ENCODE measurements at regions not wholly inside any gene's neighbourhood (a gene's known extent, or its start where the extent isn't known, plus 50 kb on each side); places are given as distances from the start of the nearest gene placed in this dataset.
A peak's percentile ranks its signal among the peaks of the same experiment; 100 is the strongest.

DNA sequence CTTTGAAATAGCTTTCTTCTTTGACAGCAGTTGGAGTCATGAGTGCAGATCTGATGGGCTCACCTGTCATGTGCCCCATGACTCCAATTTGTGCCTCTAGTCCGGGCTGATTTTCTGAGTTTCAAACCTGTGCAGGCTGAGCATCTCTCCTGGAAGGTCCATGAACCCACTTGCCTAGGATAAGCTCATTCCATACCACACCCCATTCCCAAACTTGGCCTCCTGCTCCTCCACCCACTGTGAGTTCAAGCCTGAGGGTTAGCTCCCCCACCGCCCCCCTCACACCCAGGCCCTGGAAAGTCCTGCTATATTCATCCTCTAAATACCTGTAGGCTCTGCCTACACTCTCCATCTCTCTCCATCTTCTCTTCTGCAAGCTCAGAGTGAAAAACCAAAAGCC lies 126.8 kb upstream of the VRK1 start:
- Mint-ChIP-seq H3K4me1 (peaks cover 12% of the 10 kb centered on the region), H3K27ac (no peak overlapping the region), H3K4me3 (no peak overlapping the region), H3K27me3 (ENCODE audit: insufficient read depth) (peaks cover 32% of the 10 kb centered on the region), H3K36me3 (ENCODE audit: low read depth) (no peaks in the 10 kb centered on the region), H3K9me3 (no peaks in the 10 kb centered on the region)
- TF ChIP-seq, protein P1, sequence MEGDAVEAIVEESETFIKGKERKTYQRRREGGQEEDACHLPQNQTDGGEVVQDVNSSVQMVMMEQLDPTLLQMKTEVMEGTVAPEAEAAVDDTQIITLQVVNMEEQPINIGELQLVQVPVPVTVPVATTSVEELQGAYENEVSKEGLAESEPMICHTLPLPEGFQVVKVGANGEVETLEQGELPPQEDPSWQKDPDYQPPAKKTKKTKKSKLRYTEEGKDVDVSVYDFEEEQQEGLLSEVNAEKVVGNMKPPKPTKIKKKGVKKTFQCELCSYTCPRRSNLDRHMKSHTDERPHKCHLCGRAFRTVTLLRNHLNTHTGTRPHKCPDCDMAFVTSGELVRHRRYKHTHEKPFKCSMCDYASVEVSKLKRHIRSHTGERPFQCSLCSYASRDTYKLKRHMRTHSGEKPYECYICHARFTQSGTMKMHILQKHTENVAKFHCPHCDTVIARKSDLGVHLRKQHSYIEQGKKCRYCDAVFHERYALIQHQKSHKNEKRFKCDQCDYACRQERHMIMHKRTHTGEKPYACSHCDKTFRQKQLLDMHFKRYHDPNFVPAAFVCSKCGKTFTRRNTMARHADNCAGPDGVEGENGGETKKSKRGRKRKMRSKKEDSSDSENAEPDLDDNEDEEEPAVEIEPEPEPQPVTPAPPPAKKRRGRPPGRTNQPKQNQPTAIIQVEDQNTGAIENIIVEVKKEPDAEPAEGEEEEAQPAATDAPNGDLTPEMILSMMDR (conservative IDR thresholded peaks at IDR 0.05) = no peak
- H3K27ac ChIP-seq (ENCODE audit: low read depth, low read length) = no peak overlapping the region
- H3K4me3 ChIP-seq (ENCODE audit: low read length) = no peak overlapping the region
- no peaks in the 10 kb centered on the region for H3K9me3 ChIP-seq (ENCODE audit: control insufficient read depth, low read length)
- peaks cover 3% of the 10 kb centered on the region for H3K4me1 ChIP-seq (ENCODE audit: control insufficient read depth, insufficient read depth, low read length)
- 87 to 100% methylated on average over 2 of the region's 2 CpGs for WGBS, 2 experiments (ENCODE audit: insufficient coverage in 1 of 2, insufficient read length in 1 of 2)
- no peaks in the 10 kb centered on the region for H3K36me3 ChIP-seq (ENCODE audit: control insufficient read depth, insufficient read depth, low read length)
- H3K9ac ChIP-seq (ENCODE audit: extremely low read depth, low read length, poor library complexity, severe bottlenecking) = no peak overlapping the region
- H3K27me3 ChIP-seq (ENCODE audit: control insufficient read depth, insufficient read depth, low read length, poor library complexity, severe bottlenecking) = peaks cover 8% of the 10 kb centered on the region
- DNase-seq = no peak

DNA sequence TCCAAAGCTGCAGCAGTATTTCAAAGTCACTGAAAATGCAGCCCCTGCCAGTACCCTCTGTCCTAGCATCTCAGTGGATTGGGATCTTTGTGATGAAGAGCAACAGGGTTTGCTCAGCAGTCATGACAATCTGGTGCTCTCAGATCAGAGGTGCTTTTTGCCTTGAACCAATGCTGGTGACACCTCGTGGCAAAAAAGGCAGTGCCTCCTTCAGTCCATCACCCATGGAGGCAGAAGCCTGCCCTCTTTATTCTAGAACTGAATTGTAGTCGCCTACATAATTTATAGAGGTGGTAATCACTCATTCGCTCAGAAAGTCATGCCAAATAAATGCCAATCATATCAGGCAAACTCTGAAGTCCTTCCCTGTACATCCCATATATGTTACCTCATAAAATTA lies 126.0 kb upstream of the VRK1 start:
- no peak for DNase-seq
- TF ChIP-seq, protein P1 (conservative IDR thresholded peaks at IDR 0.05) = peak; percentile 25
- Histone ChIP-seq H3K27ac (ENCODE audit: low read depth, low read length) (no peak overlapping the region), H3K27me3 (ENCODE audit: control insufficient read depth, insufficient read depth, low read length, poor library complexity, severe bottlenecking) (peaks cover 8% of the 10 kb centered on the region), H3K9ac (ENCODE audit: extremely low read depth, low read length, poor library complexity, severe bottlenecking) (no peak overlapping the region), H3K36me3 (ENCODE audit: control insufficient read depth, insufficient read depth, low read length) (no peaks in the 10 kb centered on the region), H3K4me3 (ENCODE audit: low read length) (no peak overlapping the region), H3K4me1 (ENCODE audit: control insufficient read depth, insufficient read depth, low read length) (no peaks in the 10 kb centered on the region), H3K9me3 (ENCODE audit: control insufficient read depth, low read length) (no peaks in the 10 kb centered on the region)
- H3K9me3 Mint-ChIP-seq = no peaks in the 10 kb centered on the region
- 80 to 100% methylated on average over 3 of the region's 3 CpGs for WGBS, 2 experiments (ENCODE audit: insufficient coverage in 1 of 2, insufficient read length in 1 of 2)
- no peaks in the 10 kb centered on the region for H3K36me3 Mint-ChIP-seq (ENCODE audit: low read depth)
- no peak overlapping the region for H3K4me3 Mint-ChIP-seq
- peaks cover 7% of the 10 kb centered on the region for H3K4me1 Mint-ChIP-seq
- peaks cover 32% of the 10 kb centered on the region for H3K27me3 Mint-ChIP-seq (ENCODE audit: insufficient read depth)
- no peak overlapping the region for H3K27ac Mint-ChIP-seq

DNA sequence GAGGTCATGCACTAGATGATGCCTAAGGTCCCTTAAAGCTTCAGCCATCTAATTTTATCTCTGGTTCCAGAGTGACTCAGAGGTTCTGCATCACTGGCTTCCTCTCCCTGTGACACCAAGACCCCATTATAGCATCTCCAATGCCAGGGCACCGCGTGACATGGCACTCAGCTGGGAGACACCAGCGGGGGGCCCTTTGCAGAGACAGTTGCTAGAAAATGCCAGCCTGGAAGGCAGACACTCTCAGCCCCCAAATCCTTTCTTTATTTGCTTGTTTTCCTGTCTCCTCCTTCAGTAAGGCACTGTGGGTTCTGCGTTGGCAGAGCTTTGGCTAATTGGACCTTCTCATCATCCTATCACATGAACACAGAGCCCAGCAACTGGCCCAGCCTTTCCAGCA lies 123.5 kb upstream of the VRK1 start:
- H3K27ac Mint-ChIP-seq = no peak overlapping the region
- H3K4me3 ChIP-seq (ENCODE audit: low read length) = no peak overlapping the region
- 95% methylated on average over 4 of the region's 4 CpGs for WGBS, 2 experiments (ENCODE audit: insufficient coverage in 1 of 2, insufficient read length in 1 of 2)
- H3K27me3 ChIP-seq (ENCODE audit: control insufficient read depth, insufficient read depth, low read length, poor library complexity, severe bottlenecking) = peaks cover 8% of the 10 kb centered on the region
- TF ChIP-seq, protein P1 (conservative IDR thresholded peaks at IDR 0.05) = no peak
- H3K27ac ChIP-seq (ENCODE audit: low read depth, low read length) = no peak overlapping the region
- H3K9me3 ChIP-seq (ENCODE audit: control insufficient read depth, low read length) = peaks cover 5% of the 10 kb centered on the region
- H3K9me3 Mint-ChIP-seq = no peaks in the 10 kb centered on the region
- H3K9ac ChIP-seq (ENCODE audit: extremely low read depth, low read length, poor library complexity, severe bottlenecking) = no peak overlapping the region
- H3K4me3 Mint-ChIP-seq = no peak overlapping the region
- peaks cover 6% of the 10 kb centered on the region for H3K4me1 Mint-ChIP-seq
- no peak for DNase-seq
- H3K36me3 ChIP-seq (ENCODE audit: control insufficient read depth, insufficient read depth, low read length) = no peaks in the 10 kb centered on the region
- no peaks in the 10 kb centered on the region for H3K36me3 Mint-ChIP-seq (ENCODE audit: low read depth)
- peaks cover 35% of the 10 kb centered on the region for H3K27me3 Mint-ChIP-seq (ENCODE audit: insufficient read depth)
- H3K4me1 ChIP-seq (ENCODE audit: control insufficient read depth, insufficient read depth, low read length) = no peaks in the 10 kb centered on the region
